K562 (cell line): ENCODE measurements at regions not wholly inside any gene's neighbourhood (a gene's known extent, or its start where the extent isn't known, plus 50 kb on each side); places are given as distances from the start of the nearest gene placed in this dataset.

ENCODE experiments used
- DACH1 ChIP-seq: fragments of 450-650 bp; IDR thresholded peaks from 2 replicates; pipeline ENCODE4 v1.6.1; 2018; ENCODE audit not compliant: partially characterized antibody
- FOXA1 ChIP-seq: fragments of 450-650 bp; IDR thresholded peaks from 2 replicates; pipeline ENCODE4 v1.6.1; 2016; ENCODE audit warnings: mild to moderate bottlenecking, borderline replicate concordance
- TF ChIP-seq, protein P1 (sequence below), 2 experiments: fragments of 450-650 bp; IDR thresholded peaks; 2 replicates each; pipeline ENCODE4 v1.6.1; 2016; ENCODE audit warnings: mild to moderate bottlenecking in 2 of 2, borderline replicate concordance in 1 of 2, low read depth in 1 of 2, moderate library complexity in 1 of 2
- TF ChIP-seq, protein P2 (sequence below): fragments of 200-400 bp; formaldehyde crosslinking; IDR thresholded peaks from 2 replicates; pipeline ENCODE4 v1.6.1; 2017; ENCODE audit warnings: mild to moderate bottlenecking, low read depth, low read length, moderate library complexity

DNA sequence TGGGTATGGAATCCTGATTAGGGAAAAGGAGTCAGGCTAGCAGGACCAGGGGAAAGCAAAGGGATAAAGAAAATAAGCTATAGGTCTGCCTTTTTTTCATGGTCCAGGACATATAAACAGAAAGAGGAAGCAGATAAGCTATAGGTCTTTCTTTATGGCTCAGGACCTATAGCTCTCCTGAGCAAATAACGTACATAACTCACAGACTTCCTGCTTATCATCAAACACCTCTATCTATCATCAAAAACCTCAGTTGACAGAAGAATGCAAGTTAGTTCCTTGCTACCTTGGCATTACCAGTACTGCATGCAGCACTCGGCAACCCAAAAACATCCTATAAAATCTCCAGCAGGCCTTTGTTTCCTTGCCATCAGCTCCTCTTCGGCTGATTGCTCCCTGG lies 238.7 kb upstream of the OR4E1 start (continued):
- TF ChIP-seq, protein P1, sequence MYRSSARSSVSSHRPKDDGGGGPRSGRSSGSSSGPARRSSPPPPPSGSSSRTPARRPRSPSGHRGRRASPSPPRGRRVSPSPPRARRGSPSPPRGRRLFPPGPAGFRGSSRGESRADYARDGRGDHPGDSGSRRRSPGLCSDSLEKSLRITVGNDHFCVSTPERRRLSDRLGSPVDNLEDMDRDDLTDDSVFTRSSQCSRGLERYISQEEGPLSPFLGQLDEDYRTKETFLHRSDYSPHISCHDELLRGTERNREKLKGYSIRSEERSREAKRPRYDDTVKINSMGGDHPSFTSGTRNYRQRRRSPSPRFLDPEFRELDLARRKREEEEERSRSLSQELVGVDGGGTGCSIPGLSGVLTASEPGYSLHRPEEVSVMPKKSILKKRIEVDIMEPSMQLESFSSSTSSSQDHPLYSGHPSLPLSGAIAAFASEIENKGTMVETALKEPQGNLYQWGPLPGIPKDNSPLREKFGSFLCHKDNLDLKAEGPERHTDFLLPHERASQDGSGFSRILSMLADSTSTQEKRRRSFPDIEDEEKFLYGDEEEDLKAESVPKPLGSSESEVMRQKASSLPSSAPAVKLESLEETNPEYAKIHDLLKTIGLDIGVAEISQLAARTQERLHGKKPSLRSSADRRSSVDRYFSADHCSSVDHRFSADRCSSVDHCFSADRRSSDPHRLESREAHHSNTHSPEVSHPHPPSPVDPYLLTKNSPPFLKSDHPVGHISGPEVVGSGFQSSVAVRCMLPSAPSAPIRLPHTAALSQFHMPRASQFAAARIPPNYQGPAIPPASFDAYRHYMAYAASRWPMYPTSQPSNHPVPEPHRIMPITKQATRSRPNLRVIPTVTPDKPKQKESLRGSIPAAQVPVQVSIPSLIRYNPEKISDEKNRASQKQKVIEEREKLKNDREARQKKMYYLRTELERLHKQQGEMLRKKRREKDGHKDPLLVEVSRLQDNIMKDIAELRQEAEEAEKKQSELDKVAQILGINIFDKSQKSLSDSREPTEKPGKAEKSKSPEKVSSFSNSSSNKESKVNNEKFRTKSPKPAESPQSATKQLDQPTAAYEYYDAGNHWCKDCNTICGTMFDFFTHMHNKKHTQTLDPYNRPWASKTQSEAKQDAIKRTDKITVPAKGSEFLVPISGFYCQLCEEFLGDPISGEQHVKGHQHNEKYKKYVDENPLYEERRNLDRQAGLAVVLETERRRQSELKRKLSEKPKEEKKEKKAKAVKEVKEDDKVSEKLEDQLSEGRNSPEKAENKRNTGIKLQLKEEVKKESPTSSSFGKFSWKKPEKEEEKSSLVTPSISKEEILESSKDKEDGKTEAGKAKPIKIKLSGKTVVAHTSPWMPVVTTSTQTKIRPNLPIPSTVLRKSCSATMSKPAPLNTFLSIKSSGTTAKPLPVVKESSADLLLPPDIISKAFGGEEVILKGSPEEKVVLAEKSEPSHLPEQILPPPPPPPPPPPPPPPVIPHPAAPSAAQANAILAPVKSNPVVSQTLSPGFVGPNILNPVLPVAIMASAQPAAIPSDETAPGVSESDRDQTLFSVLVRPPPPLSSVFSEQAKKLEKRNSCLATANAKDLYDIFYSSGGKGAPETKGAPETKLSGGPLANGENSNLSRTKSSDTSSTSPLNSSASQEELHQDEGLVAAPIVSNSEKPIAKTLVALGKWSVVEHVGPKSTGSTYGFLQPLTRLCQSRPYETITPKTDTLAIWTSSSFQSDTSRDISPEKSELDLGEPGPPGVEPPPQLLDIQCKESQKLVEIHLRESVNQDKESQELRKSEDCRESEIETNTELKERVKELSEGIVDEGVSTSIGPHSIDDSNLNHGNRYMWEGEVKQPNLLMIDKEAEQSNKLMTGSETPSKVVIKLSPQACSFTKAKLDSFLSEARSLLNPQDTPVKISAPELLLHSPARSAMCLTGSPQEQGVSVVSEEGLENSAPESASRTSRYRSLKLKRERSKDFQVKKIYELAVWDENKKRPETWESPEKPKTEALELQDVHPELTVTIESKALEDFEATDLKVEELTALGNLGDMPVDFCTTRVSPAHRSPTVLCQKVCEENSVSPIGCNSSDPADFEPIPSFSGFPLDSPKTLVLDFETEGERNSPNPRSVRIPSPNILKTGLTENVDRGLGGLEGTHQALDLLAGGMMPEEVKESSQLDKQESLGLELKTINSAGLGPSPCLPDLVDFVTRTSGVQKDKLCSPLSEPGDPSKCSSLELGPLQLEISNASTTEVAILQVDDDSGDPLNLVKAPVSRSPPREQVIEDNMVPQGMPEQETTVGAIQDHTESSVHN (IDR thresholded peaks at IDR 0.05; ENCODE audit: borderline replicate concordance in 1 of 2, low read depth in 1 of 2) = no peak
- no peak for TF ChIP-seq DACH1
- TF ChIP-seq, protein P2, sequence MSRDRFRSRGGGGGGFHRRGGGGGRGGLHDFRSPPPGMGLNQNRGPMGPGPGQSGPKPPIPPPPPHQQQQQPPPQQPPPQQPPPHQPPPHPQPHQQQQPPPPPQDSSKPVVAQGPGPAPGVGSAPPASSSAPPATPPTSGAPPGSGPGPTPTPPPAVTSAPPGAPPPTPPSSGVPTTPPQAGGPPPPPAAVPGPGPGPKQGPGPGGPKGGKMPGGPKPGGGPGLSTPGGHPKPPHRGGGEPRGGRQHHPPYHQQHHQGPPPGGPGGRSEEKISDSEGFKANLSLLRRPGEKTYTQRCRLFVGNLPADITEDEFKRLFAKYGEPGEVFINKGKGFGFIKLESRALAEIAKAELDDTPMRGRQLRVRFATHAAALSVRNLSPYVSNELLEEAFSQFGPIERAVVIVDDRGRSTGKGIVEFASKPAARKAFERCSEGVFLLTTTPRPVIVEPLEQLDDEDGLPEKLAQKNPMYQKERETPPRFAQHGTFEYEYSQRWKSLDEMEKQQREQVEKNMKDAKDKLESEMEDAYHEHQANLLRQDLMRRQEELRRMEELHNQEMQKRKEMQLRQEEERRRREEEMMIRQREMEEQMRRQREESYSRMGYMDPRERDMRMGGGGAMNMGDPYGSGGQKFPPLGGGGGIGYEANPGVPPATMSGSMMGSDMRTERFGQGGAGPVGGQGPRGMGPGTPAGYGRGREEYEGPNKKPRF = no peak
- TF ChIP-seq FOXA1 = no peak
